Neutrophil (primary cell): ENCODE measurements at regions not wholly inside any gene's neighbourhood (a gene's known extent, or its start where the extent isn't known, plus 50 kb on each side); places are given as distances from the start of the nearest gene placed in this dataset.
"Not testable (repeated sequence)": the region's sequence is repeated elsewhere in the genome, so short reads cannot be mapped to it uniquely, and the experiment has no call there.

Experiments
- H3K27ac ChIP-seq: fragments of 200-600 bp; sonication (generic); 2 replicates; pipeline ENCODE4 v1.5.1; 2016; ENCODE audit warnings: mild to moderate bottlenecking, moderate library complexity
- H3K27me3 ChIP-seq: fragments of 200-600 bp; sonication (generic); 2 replicates; pipeline ENCODE4 v1.6.0; 2016; ENCODE audit warnings: mild to moderate bottlenecking
- H3K36me3 ChIP-seq: fragments of 200-600 bp; sonication (generic); 2 replicates; pipeline ENCODE4 v1.5.1; 2017
- H3K4me1 ChIP-seq, 2 experiments: fragments of 200-600 bp in 1 of 2; sonication (generic) in 1 of 2; 1 replicate in 1 of 2; 2 replicates in 1 of 2; pipeline versions ENCODE4 v1.5.1 to v1.6.1; 2013 to 2016; ENCODE audit warnings: low read depth in 1 of 2, low read length in 1 of 2, mild to moderate bottlenecking in 1 of 2, moderate library complexity in 1 of 2; ENCODE audit not compliant: control insufficient read depth in 1 of 2, insufficient read depth in 1 of 2
- H3K4me3 ChIP-seq, 2 experiments: fragments of 200-600 bp in 1 of 2; sonication (generic) in 1 of 2; 1 replicate in 1 of 2; 2 replicates in 1 of 2; pipeline ENCODE4 v1.5.1; 2013 to 2016; ENCODE audit warnings: low read depth in 1 of 2, low read length in 1 of 2, mild to moderate bottlenecking in 1 of 2, moderate library complexity in 1 of 2
- H3K9me3 ChIP-seq: fragments of 200-600 bp; sonication (generic); 2 replicates; pipeline ENCODE4 v1.5.1; 2016
- CTCF ChIP-seq: fragments of 200-600 bp; sonication (generic); IDR thresholded peaks from 2 replicates; pipeline ENCODE4 v1.5.1; 2016; ENCODE audit warnings: antibody characterized with exemption

GRCh38 chr9:117826837-117827236 is 122.6 kb downstream of the TLR4 start:
- Histone ChIP-seq H3K4me1 (peaks cover 0 to 16% of the 10 kb centered on the region in 2 experiments), H3K27me3 (no peaks in the 10 kb centered on the region), H3K27ac (peak overlapping the region; percentile 48), H3K9me3 (no peaks in the 10 kb centered on the region), H3K36me3 (no peaks in the 10 kb centered on the region), H3K4me3 (no peak overlapping the region)
- no peak for TF ChIP-seq CTCF

- Histone ChIP-seq H3K36me3 (no peaks in the 10 kb centered on the region), H3K4me3 (no peak overlapping the region), H3K27ac (no peak overlapping the region), H3K9me3 (no peaks in the 10 kb centered on the region), H3K4me1 (peaks cover 0 to 16% of the 10 kb centered on the region in 2 experiments), H3K27me3 (no peaks in the 10 kb centered on the region)
- no peak for TF ChIP-seq CTCF
Measured at GRCh38 chr9:117827456-117827855, 123.3 kb downstream of the TLR4 start.

- Histone ChIP-seq H3K36me3 (no peaks in the 10 kb centered on the region), H3K4me1 (peaks cover 0 to 16% of the 10 kb centered on the region in 2 experiments), H3K4me3 (no peak overlapping the region), H3K27ac (no peak overlapping the region), H3K9me3 (no peaks in the 10 kb centered on the region), H3K27me3 (no peaks in the 10 kb centered on the region)
- no peak for TF ChIP-seq CTCF
Measured at GRCh38 chr9:117828466-117828865, 124.3 kb downstream of the TLR4 start.

GRCh38 chr9:117835798-117836197 is 131.6 kb downstream of the TLR4 start:
- Histone ChIP-seq H3K4me1 (no peaks in the 10 kb centered on the region), H3K9me3 (no peaks in the 10 kb centered on the region), H3K27ac (no peak overlapping the region), H3K27me3 (no peaks in the 10 kb centered on the region), H3K4me3 (no peak overlapping the region), H3K36me3 (no peaks in the 10 kb centered on the region)
- no peak for TF ChIP-seq CTCF

GRCh38 chr9:117839862-117840261 is 135.7 kb downstream of the TLR4 start:
- Histone ChIP-seq H3K36me3 (no peaks in the 10 kb centered on the region), H3K27me3 (peaks cover 19% of the 10 kb centered on the region), H3K4me3 (no peak overlapping the region), H3K27ac (no peak overlapping the region), H3K9me3 (no peaks in the 10 kb centered on the region), H3K4me1 (no peaks in the 10 kb centered on the region)
- no peak for TF ChIP-seq CTCF

GRCh38 chr9:117851836-117852461 is 147.7 kb downstream of the TLR4 start:
- H3K4me1 ChIP-seq, H3K4me3 ChIP-seq, H3K27me3 ChIP-seq, H3K36me3 ChIP-seq, H3K27ac ChIP-seq, H3K9me3 ChIP-seq: not testable (repeated sequence)
